Ovary (tissue), 7 donors: ENCODE measurements at regions not wholly inside any gene's neighbourhood (a gene's known extent, or its start where the extent isn't known, plus 50 kb on each side); places are given as distances from the start of the nearest gene placed in this dataset.
A peak's percentile ranks its signal among the peaks of the same experiment; 100 is the strongest.

Source experiments
- DNase-seq, 5 donors: peaks; one replicate each; pipeline ENCODE4 v3.0.0-alpha.2; 2019 to 2020
- H3K27ac ChIP-seq, 2 donors: fragments of 200-600 bp; one replicate each; pipeline versions ENCODE4 v1.5.1 to v1.8.0; 2019 to 2022
- H3K27me3 ChIP-seq: fragments of 200-600 bp; one replicate; pipeline ENCODE4 v1.8.0; 2022
- H3K36me3 ChIP-seq: fragments of 200-600 bp; sonication (generic); one replicate; pipeline ENCODE4 v1.5.1; 2019
- H3K4me1 ChIP-seq: one replicate; pipeline ENCODE4 v1.8.1; 2013; ENCODE audit warnings: mild to moderate bottlenecking, moderate library complexity; ENCODE audit not compliant: insufficient read depth
- H3K4me3 ChIP-seq: fragments of 200-600 bp; sonication (generic); one replicate; pipeline ENCODE4 v1.5.1; 2017
- H3K9me3 ChIP-seq, 2 donors: fragments of 200-600 bp in 1 of 2; sonication (generic) in 1 of 2; one replicate each; pipeline versions ENCODE4 v1.5.1 to v1.8.1; 2013 to 2019; ENCODE audit warnings: mild to moderate bottlenecking in 1 of 2, moderate library complexity in 1 of 2
- CTCF ChIP-seq, 3 donors: fragments of 450-650 bp in 2 of 3; fragments of 200-600 bp in 1 of 3; IDR thresholded peaks; one replicate each; pipeline versions ENCODE4 v1.5.1 to v1.8.0; 2016 to 2022; ENCODE audit warnings: antibody characterized with exemption in 3 of 3, mild to moderate bottlenecking in 1 of 3
- EP300 ChIP-seq: sonication (generic); formaldehyde crosslinking; IDR thresholded peaks from one replicate; pipeline ENCODE4 v1.6.1; 2017; ENCODE audit warnings: antibody characterized with exemption
- POLR2A ChIP-seq: fragments of 450-650 bp; IDR thresholded peaks from one replicate; pipeline ENCODE4 v1.6.1; 2017; ENCODE audit warnings: antibody characterized with exemption, mild to moderate bottlenecking, moderate library complexity
- WGBS, 3 donors: extraction: QIAGEN DNeasy Blood & Tissue Kit in 1 of 3; methylation state at CpG; one replicate each; pipeline versions ENCODE4 v1.1.5 to v1.1.7; 2013 to 2017; 5-methylcytosine and 5-hydroxymethylcytosine counted together
- intact Hi-C, 4 donors: fragments of 100-400 bp; cut with DNase I; formaldehyde crosslinking; loops; one replicate each; pipeline versions ENCODE4 v1.11.0 to v1.15.1; 2022 to 2023
- donor health status: DM: no; HTN: no; CAD: no; lungs with moderate emphysema.
- donor health status: DM: no; HTN: no; CAD: no.
- donor health status: Bipolar disorder and iron deficiency.
- donor health status: DM: no; HTN: no; CAD: no.
- donor health status: DM: yes; HTN: yes; CAD: no.

- peak in 4 of 5 donors; percentile 39 to 59 (median 50) for DNase-seq
- no peak overlapping the region for H3K27ac ChIP-seq
- TF ChIP-seq CTCF (IDR thresholded peaks at IDR 0.05) = no peak
- no peak for TF ChIP-seq POLR2A
- peak; percentile 84 for TF ChIP-seq EP300
- H3K36me3 ChIP-seq = no peaks in the 10 kb centered on the region
- intact Hi-C loops = no loop called here
- peaks cover 9% of the 10 kb centered on the region for H3K4me1 ChIP-seq
- H3K4me3 ChIP-seq = no peak overlapping the region
- 20 to 27% (median 23%) methylated on average over 9 of the region's 9 CpGs for WGBS, 3 donors
- no peaks in the 10 kb centered on the region for H3K9me3 ChIP-seq
- H3K27me3 ChIP-seq = no peaks in the 10 kb centered on the region
These were observed 66.3 kb upstream of the CD93 start for GRCh38 chr20:23152308-23152892.

GRCh38 chr20:23151885-23152284 is 65.8 kb upstream of the CD93 start:
- intact Hi-C loops = no loop called here
- 86 to 91% (median 88%) methylated on average over 8 of the region's 8 CpGs for WGBS, 3 donors
- Histone ChIP-seq H3K4me3 (no peak overlapping the region), H3K27ac (no peak overlapping the region), H3K27me3 (no peaks in the 10 kb centered on the region), H3K4me1 (peaks cover 9% of the 10 kb centered on the region), H3K36me3 (no peaks in the 10 kb centered on the region), H3K9me3 (no peaks in the 10 kb centered on the region)
- no peak for DNase-seq
- TF ChIP-seq POLR2A (no peak), CTCF (IDR thresholded peaks at IDR 0.05) (no peak), EP300 (no peak)

- Histone ChIP-seq H3K27ac (no peak overlapping the region), H3K4me1 (peaks cover 6% of the 10 kb centered on the region), H3K36me3 (no peaks in the 10 kb centered on the region), H3K4me3 (no peak overlapping the region), H3K9me3 (no peaks in the 10 kb centered on the region), H3K27me3 (no peaks in the 10 kb centered on the region)
- intact Hi-C loops = no loop called here
- no peak for DNase-seq
- TF ChIP-seq CTCF (IDR thresholded peaks at IDR 0.05) = no peak
- TF ChIP-seq EP300 = no peak
- no peak for TF ChIP-seq POLR2A
- 84 to 91% (median 87%) methylated on average over 8 of the region's 8 CpGs for WGBS, 3 donors
These were observed 65.0 kb upstream of the CD93 start for GRCh38 chr20:23151008-23151703.

GRCh38 chr20:23150304-23151007 is 64.3 kb upstream of the CD93 start:
- DNase-seq = no peak
- 79 to 86% (median 84%) methylated on average over 8 of the region's 8 CpGs for WGBS, 3 donors
- Histone ChIP-seq H3K4me1 (peaks cover 6% of the 10 kb centered on the region), H3K27ac (no peak overlapping the region), H3K4me3 (no peak overlapping the region), H3K9me3 (no peaks in the 10 kb centered on the region), H3K27me3 (no peaks in the 10 kb centered on the region), H3K36me3 (no peaks in the 10 kb centered on the region)
- TF ChIP-seq CTCF (IDR thresholded peaks at IDR 0.05) = no peak
- TF ChIP-seq POLR2A = no peak
- no peak for TF ChIP-seq EP300
- intact Hi-C loops = no loop called here
